GM18499 (cell line): ENCODE measurements at regions not wholly inside any gene's neighbourhood (a gene's known extent, or its start where the extent isn't known, plus 50 kb on each side); places are given as distances from the start of the nearest gene placed in this dataset.

Experiments
- ATAC-seq: cut with Tn5 transposase; IDR thresholded peaks from one replicate; pipeline ENCODE4 v1.9.1; 2021; ENCODE audit warnings: moderate number of reproducible peaks; ENCODE audit not compliant: insufficient read depth, unreplicated experiment

DNA sequence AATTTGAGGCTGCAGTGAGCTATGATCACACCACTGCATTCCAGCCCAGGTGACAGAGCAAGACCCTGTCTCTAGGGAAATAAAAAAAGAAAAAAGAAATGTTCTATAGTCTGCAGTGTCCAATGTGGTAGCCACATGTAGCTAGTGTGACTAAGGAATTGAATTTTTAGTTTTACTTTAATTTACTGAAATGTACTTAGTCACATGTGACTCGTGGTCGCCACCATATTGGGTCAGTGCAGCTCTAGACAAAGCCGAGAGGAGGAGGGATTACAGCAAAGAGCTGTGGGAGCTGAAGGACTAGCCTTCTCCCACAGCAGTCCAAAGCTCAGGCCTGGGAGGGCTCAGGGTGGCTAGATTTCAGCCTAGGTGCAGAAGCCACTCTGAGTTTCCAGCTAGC, 65.9 kb upstream of the NTRK3 start:
- ATAC-seq: no peak

DNA sequence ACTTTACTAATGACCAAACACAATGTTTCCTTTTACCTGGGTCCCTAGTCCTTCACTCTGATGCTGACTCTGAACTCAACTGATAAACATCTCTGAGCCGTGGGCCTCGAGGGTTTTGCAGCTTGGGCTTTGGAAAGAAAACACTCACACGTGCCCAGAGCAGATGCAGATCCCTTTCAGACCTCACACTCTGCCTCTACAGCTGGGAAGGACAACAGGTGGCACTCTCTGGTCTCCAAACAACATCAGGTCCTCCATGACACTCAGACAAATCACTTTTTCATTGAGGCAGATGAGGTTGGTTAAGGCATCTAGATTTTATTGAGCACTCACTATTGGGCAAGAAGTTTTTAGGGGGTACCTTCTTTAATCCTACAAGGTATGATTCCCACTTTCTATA, 64.7 kb upstream of the NTRK3 start:
- no peak for ATAC-seq

- no peak for ATAC-seq
Measured at GRCh38 chr15:88316586-88316985, 60.0 kb upstream of the NTRK3 start.

- ATAC-seq: no peak
Measured at GRCh38 chr15:88315221-88315878, 58.8 kb upstream of the NTRK3 start.

DNA sequence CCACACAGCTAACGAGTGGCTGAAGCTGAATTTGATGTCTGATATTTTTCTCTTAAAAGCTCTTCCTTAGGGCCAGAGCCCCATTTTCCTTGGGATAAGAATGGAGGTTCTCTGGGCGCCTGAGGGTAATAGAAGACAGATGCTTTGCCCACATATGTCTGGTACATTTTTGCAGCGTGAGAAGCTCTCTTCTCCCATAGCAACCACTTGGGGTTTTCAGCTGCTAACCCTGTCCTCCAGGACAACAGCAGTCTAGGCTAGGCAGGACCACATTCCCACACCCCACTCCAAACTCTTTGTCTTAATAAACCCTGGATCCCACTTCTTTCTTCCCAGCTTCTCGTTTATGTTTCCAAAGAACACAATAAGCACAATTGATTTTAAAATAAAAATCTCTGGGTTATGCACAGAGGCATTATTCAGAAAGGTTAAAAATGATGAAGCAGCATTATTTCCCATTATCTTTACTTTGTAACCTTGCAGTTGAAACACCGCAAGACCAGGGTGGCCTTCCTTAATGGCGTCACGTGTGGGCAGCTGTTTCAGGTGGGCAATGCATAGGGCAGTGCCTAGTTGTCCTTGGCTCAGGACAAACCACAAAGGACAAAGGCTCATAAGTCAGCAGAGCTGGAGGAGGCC, 56.5 kb upstream of the NTRK3 start:
- ATAC-seq: no peak

DNA sequence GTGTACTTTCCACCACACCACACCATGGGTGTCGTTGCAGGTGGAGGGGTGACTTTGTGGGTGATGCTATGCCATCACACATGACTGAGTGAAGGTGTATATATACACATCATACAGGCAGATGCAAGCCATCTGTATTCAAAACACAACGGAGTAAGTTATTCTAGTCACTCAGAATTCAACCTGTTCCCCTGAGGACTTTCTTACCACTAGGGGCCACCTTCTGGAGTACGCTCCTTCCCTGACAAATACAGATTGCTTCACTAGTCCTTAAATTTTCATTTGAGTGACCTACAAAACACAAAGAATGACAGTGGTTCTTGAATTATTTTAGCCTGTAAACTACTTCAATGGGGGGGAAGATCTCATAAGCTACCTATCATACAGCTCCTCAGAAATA, 52.8 kb upstream of the NTRK3 start:
- no peak for ATAC-seq

- no peak for ATAC-seq
Measured at GRCh38 chr15:88307344-88307743, 50.8 kb upstream of the NTRK3 start.
